Head of caudate nucleus (tissue), 42 donors: ENCODE measurements at regions not wholly inside any gene's neighbourhood (a gene's known extent, or its start where the extent isn't known, plus 50 kb on each side); places are given as distances from the start of the nearest gene placed in this dataset.

Source experiments
- DNase-seq, 42 donors: peaks; one replicate each; pipeline versions ENCODE4 v3.0.0 to v3.0.0-alpha.2; 2020 to 2021; ENCODE audit warnings: mixed read lengths in 7 of 42
- intact Hi-C: fragments of 100-400 bp; cut with DNase I; formaldehyde crosslinking; loops from one replicate; pipeline ENCODE4 v1.15.0; 2022

GRCh38 chr11:36818410-36818809 lies 220.4 kb upstream of the RAG2 start:
- intact Hi-C loops = no loop called here
- DNase-seq = peak in 12 of 42 donors; percentile 4 to 48 (median 21)

- intact Hi-C loops = no loop called here
- DNase-seq = no peak
These were observed 219.4 kb upstream of the RAG2 start for GRCh38 chr11:36817336-36817965.

DNA sequence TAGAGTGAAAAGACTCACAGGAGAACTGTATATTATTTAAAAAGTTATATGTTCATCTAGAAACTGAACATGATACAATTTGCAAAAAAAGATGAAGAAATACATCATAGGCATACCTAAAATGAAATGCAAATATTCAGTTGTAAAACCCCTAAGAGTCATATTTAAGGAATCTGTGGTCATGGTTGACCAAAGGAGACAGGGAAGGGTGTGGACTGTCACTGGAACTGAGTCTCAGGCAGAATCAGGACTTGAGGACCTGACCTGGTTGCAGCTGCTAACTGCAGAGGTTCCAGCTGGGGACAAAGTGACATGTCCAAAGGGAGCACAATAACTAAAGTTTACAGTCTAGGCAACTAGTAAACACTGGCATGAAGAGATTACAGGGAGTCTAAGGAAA lies 211.3 kb upstream of the RAG2 start:
- intact Hi-C loops = no loop called here
- no peak for DNase-seq

DNA sequence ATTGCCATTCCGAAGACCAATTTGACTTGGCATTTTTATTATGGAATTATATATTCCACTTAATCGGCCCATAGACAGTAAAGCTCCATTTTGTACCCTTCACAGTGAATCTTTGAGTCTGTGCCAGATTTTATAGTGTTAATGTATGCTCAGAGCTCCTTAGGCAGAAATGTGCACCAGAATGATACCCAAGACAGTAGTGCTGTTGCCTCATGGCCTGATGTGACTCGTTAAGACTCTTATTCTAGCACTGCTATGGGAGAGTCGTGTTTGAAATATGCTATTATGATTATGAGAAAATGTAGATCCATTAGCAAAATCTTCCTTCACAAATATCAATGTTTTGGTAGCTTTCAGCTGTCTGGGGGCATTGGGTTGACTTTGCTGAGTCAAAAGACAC lies 209.8 kb upstream of the RAG2 start:
- no peak for DNase-seq
- intact Hi-C loops = no loop called here

- intact Hi-C loops = no loop called here
- no peak for DNase-seq
These were observed 205.0 kb upstream of the RAG2 start for GRCh38 chr11:36803084-36803483.

- intact Hi-C loops = no loop called here
- peak in 2 of 42 donors; percentile 5 to 9 for DNase-seq
These were observed 195.2 kb upstream of the RAG2 start for GRCh38 chr11:36792996-36793914.

GRCh38 chr11:36791957-36792356 lies 193.9 kb upstream of the RAG2 start:
- intact Hi-C loops = no loop called here

GRCh38 chr11:36790526-36790925 lies 192.5 kb upstream of the RAG2 start:
- no peak for DNase-seq
- intact Hi-C loops = no loop called here

More at GRCh38 chr11:36791957-36792356, 193.9 kb upstream of the RAG2 start:
- DNase-seq = no peak

DNA sequence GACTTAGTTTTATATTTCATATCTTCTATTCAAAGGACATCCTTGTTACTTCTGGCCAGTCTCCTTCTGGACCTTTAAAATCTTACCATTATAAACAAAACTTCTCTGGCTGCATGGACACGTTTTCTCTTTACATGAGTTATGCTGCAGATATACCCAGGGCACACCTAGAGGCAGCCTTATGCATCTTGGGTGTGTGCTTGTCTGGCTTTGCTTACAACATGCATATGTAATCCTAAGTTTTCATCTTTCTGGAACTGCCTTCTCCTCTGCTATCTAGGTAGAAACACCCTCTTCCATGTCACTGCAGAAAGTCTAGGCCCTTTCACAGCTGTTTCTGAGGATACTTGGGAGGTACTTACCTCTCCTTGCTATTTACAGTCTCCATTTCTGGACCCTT lies 185.8 kb upstream of the RAG2 start:
- intact Hi-C loops = no loop called here
- no peak for DNase-seq

GRCh38 chr11:36779791-36780190 lies 181.8 kb upstream of the RAG2 start:
- intact Hi-C loops = no loop called here
- no peak for DNase-seq

- no peak for DNase-seq
These were observed 179.3 kb upstream of the RAG2 start for GRCh38 chr11:36777311-36777710.

DNA sequence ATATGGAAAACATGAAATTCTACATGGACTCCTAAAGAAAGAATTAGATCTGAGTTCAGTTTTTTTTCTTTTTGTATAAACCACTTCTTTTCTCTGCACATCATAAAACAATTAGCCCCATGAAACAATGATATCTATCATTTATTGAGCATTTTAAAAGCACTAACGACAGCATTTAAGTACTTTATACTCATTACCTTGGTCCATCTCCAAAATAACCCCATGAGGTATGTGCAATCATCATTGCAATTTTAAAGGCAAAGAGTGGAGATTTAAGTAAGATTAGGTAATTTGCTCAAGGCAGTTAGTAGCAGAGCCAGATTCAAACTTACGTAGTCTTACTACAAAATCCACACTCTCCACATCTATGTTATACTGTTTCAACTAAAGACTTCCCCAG lies 177.7 kb upstream of the RAG2 start:
- no peak for DNase-seq
- intact Hi-C loops = no loop called here

More at GRCh38 chr11:36777311-36777710, 179.3 kb upstream of the RAG2 start:
- intact Hi-C loops = no loop called here

DNA sequence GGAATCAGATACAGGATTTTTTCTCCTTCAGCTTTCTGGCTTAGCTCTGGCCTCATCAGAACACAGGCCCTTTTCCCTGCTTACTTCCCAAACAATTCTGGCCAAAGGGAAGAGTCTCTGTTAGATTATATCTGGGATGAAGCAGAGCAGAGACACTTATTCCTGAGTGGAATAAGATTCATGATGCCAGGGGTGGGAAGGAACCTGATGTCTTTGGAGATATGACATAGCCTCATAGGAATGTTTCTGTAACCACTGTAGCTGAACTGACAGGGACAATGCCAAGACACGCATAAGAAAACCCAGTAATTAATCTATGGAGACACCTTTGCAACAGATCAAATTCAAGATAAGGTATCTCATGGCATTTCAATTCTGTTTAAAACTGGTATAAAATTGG lies 177.1 kb upstream of the RAG2 start:
- intact Hi-C loops = no loop called here
- DNase-seq = no peak

GRCh38 chr11:36774603-36775002 lies 176.6 kb upstream of the RAG2 start:
- DNase-seq = no peak
- intact Hi-C loops = no loop called here

- intact Hi-C loops = no loop called here
- DNase-seq = no peak
These were observed 165.2 kb upstream of the RAG2 start for GRCh38 chr11:36763187-36763586.

GRCh38 chr11:36757075-36757474 lies 159.0 kb upstream of the RAG2 start:
- DNase-seq = no peak

DNA sequence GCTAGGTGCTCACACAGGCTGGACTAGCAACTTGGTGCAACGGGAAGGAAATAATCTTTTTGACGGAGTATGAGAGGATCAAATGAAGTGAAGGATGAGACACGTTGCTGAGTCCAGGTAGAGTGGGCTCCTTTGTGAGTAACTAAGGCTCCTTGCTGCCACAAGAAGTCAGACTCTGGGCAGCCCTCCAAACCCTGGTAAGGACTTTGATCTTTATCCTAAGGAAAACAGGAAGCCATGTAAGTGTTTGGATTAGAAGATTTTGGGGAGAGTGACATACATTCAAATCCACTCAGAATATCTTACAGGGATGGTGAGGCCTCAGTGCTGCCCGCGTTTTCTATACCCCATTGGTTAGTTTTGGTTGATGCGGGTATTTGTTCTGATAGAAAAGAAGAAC lies 155.9 kb upstream of the RAG2 start:
- intact Hi-C loops = no loop called here

More at GRCh38 chr11:36757075-36757474, 159.0 kb upstream of the RAG2 start:
- intact Hi-C loops = no loop called here

GRCh38 chr11:36751996-36752395 lies 154.0 kb upstream of the RAG2 start:
- DNase-seq = no peak
- intact Hi-C loops = no loop called here

More for the DNA sequence above, 155.9 kb upstream of the RAG2 start:
- DNase-seq = no peak

DNA sequence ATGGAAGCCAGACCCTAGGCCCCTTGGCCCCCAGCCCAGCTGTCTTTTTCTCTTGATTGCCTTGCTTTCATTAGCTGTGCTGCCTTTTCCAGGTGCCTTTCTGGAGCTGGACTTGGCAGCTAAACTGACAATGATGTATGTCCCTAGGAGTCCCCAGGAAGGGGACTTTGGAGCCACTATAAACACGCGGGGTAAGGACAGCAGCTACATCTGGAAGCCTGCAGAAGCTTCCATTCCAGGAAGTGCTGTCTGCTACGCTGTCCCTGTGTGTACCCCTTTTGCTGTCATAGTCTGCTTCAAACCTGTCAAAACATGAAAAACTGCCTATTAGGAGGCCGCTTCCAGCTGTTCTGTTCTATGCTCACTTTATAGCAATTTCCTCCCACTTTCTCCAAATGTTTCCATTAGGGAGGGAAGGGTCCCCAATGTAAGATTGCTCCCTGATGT lies 153.3 kb upstream of the RAG2 start:
- no peak for DNase-seq
- intact Hi-C loops = no loop called here

GRCh38 chr11:36750349-36750748 lies 152.3 kb upstream of the RAG2 start:
- intact Hi-C loops = no loop called here
- no peak for DNase-seq
